Esophagus (tissue), 2 donors: ENCODE measurements at regions not wholly inside any gene's neighbourhood (a gene's known extent, or its start where the extent isn't known, plus 50 kb on each side); places are given as distances from the start of the nearest gene placed in this dataset.

Experiments
- H3K27ac ChIP-seq, 2 donors: one replicate each; pipeline ENCODE4 v1.5.1; 2013; ENCODE audit warnings: low read depth in 2 of 2, mild to moderate bottlenecking in 2 of 2, inconsistent platforms in 1 of 2, low read length in 1 of 2, moderate library complexity in 1 of 2
- H3K27me3 ChIP-seq, 2 donors: one replicate each; pipeline ENCODE4 v1.6.1; 2013; ENCODE audit warnings: low read length in 2 of 2, control low read depth in 1 of 2, mild to moderate bottlenecking in 1 of 2; ENCODE audit not compliant: insufficient read depth in 2 of 2, control insufficient read depth in 1 of 2
- H3K36me3 ChIP-seq, 2 donors: one replicate each; pipeline ENCODE4 v1.6.1; 2013; ENCODE audit warnings: low read length in 1 of 2; ENCODE audit not compliant: control insufficient read depth in 2 of 2, insufficient read depth in 2 of 2
- H3K4me1 ChIP-seq, 2 donors: one replicate each; pipeline ENCODE4 v1.6.1; 2013; ENCODE audit warnings: low read length in 1 of 2; ENCODE audit not compliant: control insufficient read depth in 2 of 2, insufficient read depth in 2 of 2
- H3K4me3 ChIP-seq, 2 donors: one replicate each; pipeline ENCODE4 v1.5.1; 2013; ENCODE audit warnings: low read length in 2 of 2, mild to moderate bottlenecking in 2 of 2, low read depth in 1 of 2, moderate library complexity in 1 of 2
- H3K9me3 ChIP-seq, 2 donors: one replicate each; pipeline ENCODE4 v1.6.1; 2013; ENCODE audit warnings: mild to moderate bottlenecking in 2 of 2, low read depth in 1 of 2, low read length in 1 of 2, moderate library complexity in 1 of 2; ENCODE audit not compliant: control insufficient read depth in 2 of 2, insufficient read depth in 1 of 2
- WGBS, 2 donors: extraction: QIAGEN DNeasy Blood & Tissue Kit; methylation state at CpG; one replicate each; pipeline ENCODE4 v1.1.7; 2013; 5-methylcytosine and 5-hydroxymethylcytosine counted together
- donor health status: healthy with polysubstance abuse.
- donor health status: Bipolar disorder and iron deficiency.

DNA sequence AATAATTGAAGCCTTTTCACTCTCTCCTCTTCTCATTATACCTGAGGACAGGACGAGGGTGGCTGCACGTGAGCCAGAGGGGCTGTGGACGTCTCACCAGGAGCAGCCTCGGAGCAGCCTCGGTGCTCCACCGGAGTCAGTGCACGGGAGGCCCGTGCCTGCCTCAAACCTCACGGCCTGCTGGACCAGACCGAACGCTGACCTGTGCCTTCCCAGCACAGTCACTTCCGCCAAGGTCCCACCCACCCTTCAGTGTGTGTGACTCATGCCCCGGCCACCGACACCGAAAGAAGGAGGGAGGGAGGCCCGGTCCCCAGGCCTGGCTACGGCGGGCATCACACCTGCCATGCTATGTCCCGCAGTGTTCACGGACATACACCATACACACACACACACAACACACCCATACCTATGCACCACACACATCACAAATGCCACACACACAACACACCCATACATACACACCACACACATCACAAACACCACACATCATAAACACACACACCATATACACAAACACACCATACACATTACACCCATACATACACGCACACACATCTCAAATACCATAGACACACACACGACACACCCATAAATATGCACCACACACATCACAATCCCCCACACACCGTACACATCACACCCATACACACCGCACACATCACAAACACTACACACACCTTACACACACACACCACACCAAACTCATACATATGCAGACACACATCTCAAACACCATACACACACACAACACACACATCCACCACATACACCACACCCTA is 1506.5 kb downstream of the TBC1D22A start:
- Histone ChIP-seq H3K36me3 (no peaks in the 10 kb centered on the region), H3K4me3 (no peak overlapping the region), H3K27me3 (no peaks in the 10 kb centered on the region), H3K27ac (no peak overlapping the region), H3K9me3 (peaks cover 0 to 1% of the 10 kb centered on the region in 2 donors), H3K4me1 (no peaks in the 10 kb centered on the region)
- WGBS, 2 donors, result 69 to 72% methylated on average over 24 of the region's 24 CpGs

DNA sequence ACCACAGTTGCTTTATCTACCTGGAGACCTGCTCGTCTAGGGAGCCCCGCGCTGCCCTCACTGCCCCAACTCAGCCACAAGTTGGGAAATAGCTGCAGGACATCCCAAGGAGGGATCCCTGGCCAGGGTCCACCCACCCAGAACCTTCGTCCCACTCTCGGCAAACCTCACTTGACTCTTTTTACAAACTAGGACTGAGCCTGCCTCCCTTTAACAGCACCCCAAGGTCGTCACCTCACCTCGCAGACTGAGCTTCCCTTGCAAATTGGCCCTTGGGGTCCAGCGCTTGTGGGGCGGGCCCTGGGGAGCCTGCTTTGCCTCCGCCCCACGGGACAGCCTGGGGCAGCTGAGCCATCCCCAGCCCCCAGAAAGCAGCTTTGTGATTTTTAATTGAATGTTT is 1505.8 kb downstream of the TBC1D22A start:
- Histone ChIP-seq H3K27me3 (no peaks in the 10 kb centered on the region), H3K36me3 (no peaks in the 10 kb centered on the region), H3K4me3 (no peak overlapping the region), H3K27ac (no peak overlapping the region), H3K4me1 (no peaks in the 10 kb centered on the region), H3K9me3 (peaks cover 0 to 1% of the 10 kb centered on the region in 2 donors)
- WGBS, 2 donors, result 68 to 71% methylated on average over 11 of the region's 11 CpGs

DNA sequence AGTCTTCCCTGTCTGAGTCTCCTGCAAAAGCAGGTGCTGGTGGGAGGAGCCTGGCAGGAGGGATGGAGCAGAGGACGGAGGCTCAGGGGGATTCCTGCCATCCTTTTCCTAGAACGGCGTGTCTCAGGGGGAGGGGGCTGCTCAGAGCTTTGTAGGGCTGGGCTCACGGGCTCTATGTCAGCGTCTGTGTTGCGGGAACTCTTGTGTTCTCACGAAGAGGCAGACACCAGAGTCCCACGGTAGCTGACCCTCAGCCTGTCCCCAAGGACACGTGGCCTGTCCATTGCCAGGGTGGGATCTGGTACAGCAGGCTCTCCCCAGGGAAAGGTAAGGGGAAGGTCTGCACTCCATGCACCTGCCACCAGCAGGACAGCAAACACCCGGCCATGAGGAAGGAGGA is 1505.2 kb downstream of the TBC1D22A start:
- no peak overlapping the region for H3K4me3 ChIP-seq
- H3K27me3 ChIP-seq, result no peaks in the 10 kb centered on the region
- peaks cover 0 to 1% of the 10 kb centered on the region in 2 donors for H3K9me3 ChIP-seq
- H3K4me1 ChIP-seq, result no peaks in the 10 kb centered on the region
- WGBS, 2 donors, result 37 to 42% methylated on average over 10 of the region's 10 CpGs
- H3K36me3 ChIP-seq, result no peaks in the 10 kb centered on the region
- no peak overlapping the region for H3K27ac ChIP-seq

DNA sequence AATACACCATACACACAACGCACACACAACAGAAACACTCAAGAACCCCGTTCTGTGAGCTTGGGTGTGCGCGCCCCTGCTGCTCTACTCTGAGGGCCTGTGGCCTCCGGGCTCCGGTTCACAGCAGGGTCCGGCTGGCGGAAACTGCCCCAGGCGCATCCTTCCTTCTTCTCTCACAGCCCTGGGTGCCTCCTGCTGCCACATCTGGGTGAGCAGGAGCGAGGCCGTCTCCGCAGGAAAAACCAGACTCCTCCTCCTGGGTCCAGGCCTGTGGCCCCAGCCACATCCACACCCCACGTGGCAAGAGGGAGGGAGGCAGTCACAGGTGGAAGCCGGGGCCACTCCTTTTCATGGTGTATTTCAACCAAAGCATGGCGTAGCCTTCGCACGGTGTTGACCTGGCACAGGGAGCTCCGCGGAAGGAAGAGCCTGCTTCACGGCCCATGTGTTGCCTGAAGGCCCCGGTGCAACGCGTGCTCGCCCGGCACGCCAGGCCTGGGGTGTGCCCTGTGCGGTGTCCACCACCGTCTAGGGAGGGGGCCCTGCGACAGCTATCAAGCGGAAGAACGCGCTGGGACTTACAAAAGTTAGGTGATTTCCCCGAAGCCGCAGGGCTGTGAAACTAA is 1502.7 kb downstream of the TBC1D22A start:
- H3K27me3 ChIP-seq, result peaks cover 0 to 2% of the 10 kb centered on the region in 2 donors
- peaks cover 0 to 4% of the 10 kb centered on the region in 2 donors for H3K9me3 ChIP-seq
- H3K36me3 ChIP-seq, result no peaks in the 10 kb centered on the region
- WGBS, 2 donors, result 77 to 87% methylated on average over 34 of the region's 34 CpGs
- no peaks in the 10 kb centered on the region for H3K4me1 ChIP-seq
- H3K4me3 ChIP-seq, result no peak overlapping the region
- no peak overlapping the region for H3K27ac ChIP-seq

DNA sequence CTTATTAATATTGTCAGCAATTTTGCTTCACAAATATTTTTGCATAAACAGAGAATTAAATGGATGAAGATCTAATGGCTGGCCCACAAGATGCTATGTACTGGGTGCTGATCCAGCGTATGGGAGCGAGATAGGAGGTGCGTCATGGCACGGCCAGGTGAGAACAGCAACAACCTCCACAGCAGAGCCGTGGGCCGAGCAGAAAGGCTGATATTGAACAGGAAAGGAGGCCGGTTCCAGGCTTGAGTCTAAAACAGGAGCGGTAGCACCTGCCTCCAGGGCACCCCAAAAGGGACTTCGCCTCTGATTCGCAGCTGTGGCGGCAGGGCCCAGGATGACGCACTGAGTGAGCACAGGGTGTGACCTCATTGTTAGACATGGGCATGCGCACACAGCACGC is 1502.1 kb downstream of the TBC1D22A start:
- H3K9me3 ChIP-seq, result peaks cover 0 to 4% of the 10 kb centered on the region in 2 donors
- H3K27ac ChIP-seq, result no peak overlapping the region
- H3K4me1 ChIP-seq, result no peaks in the 10 kb centered on the region
- no peak overlapping the region for H3K4me3 ChIP-seq
- H3K36me3 ChIP-seq, result no peaks in the 10 kb centered on the region
- peaks cover 0 to 2% of the 10 kb centered on the region in 2 donors for H3K27me3 ChIP-seq
- 85 to 87% methylated on average over 14 of the region's 14 CpGs for WGBS, 2 donors

DNA sequence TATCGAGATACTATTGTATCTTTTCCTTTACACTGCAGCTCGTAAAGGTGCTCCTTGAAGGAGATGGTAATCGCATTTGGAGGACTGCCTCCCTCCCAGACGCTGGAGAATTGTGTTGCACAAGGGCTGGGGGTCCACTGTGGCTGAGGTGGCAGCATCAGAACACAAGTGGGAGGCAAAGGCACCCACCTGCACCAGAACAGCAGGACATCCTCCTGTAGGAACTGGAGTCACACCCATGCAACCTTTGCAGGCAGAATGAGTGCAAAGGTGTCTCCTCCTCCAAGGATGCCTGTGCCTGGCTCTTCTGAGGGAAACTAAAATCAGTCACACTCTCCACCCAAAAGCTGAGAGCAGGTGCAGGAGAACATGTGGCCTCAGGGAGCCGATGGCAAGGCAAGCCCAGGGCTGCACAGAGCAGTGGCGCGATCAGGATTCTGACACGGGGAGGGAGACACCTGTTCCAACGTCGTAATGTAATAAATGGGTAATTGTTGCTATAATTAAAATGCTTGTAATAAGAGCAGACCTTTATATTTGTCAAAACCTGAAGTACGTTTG is 1501.4 kb downstream of the TBC1D22A start:
- WGBS, 2 donors, result 75 to 78% methylated on average over 11 of the region's 11 CpGs
- Histone ChIP-seq H3K36me3 (no peaks in the 10 kb centered on the region), H3K9me3 (peaks cover 0 to 4% of the 10 kb centered on the region in 2 donors), H3K4me1 (no peaks in the 10 kb centered on the region), H3K27ac (no peak overlapping the region), H3K4me3 (no peak overlapping the region), H3K27me3 (peaks cover 0 to 2% of the 10 kb centered on the region in 2 donors)

DNA sequence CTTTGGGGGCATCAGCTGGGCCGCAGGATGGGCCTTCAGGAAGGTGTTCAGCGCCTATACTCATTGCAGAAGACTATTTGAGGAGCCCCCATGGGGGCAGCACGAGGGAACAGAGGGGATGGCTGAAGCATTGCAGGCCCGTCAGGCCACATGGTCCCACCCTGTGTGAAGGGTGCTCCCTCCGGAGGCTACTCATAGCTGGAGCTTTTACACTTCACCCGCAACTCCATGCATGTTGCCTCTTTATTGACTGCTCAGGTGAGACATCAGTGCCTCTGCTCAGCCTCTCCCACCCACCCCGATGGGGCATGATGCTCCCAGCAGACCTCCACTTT is 1500.9 kb downstream of the TBC1D22A start:
- Histone ChIP-seq H3K27ac (no peak overlapping the region), H3K4me1 (no peaks in the 10 kb centered on the region), H3K4me3 (no peak overlapping the region), H3K36me3 (no peaks in the 10 kb centered on the region), H3K27me3 (peaks cover 0 to 2% of the 10 kb centered on the region in 2 donors), H3K9me3 (peaks cover 0 to 4% of the 10 kb centered on the region in 2 donors)
- WGBS, 2 donors, result 70 to 81% methylated on average over 7 of the region's 7 CpGs

DNA sequence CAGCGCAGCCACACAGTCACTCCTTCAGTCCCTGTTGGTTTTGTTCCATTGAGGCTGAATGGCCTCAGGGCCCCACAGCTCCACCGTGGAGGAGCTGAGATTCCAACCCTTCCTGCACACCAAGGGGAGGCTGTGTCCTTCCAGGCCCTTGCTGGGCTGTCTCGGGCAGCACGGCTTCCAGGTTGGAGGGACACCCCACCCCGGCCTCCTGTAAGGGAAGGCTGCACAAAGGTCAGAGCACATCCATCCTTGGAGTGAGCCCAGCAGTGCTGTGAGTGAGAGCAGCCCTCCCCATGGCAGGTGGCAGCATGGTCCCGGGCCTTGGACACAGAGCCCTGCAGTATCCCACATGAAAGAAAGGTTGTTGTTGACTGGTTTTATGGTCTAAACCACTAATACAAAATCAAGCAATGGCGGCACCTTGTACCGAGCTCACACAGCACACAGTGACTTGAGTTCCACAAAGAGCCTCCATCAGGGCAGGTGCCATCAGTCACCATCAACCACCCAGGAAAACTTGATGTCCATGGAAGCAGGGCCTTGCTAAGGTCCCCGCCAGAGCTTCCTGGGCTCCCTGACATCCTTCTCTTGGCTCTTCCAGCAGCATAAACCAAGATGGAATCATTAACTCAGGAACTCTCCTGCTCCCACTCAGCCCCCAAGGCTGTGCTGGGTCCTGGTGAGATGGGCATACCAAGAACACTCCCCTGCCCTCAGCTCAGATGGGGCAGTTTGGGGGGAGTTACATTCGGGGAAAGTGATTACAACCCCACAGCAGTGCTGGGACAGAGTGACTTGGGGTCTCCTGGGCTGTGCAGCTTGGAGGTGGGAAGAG is 1500.4 kb downstream of the TBC1D22A start:
- Histone ChIP-seq H3K36me3 (no peaks in the 10 kb centered on the region), H3K27me3 (peaks cover 0 to 2% of the 10 kb centered on the region in 2 donors), H3K27ac (no peak overlapping the region), H3K4me1 (no peaks in the 10 kb centered on the region), H3K4me3 (no peak overlapping the region), H3K9me3 (peaks cover 0 to 4% of the 10 kb centered on the region in 2 donors)
- WGBS, 2 donors, result 75 to 78% methylated on average over 10 of the region's 10 CpGs

DNA sequence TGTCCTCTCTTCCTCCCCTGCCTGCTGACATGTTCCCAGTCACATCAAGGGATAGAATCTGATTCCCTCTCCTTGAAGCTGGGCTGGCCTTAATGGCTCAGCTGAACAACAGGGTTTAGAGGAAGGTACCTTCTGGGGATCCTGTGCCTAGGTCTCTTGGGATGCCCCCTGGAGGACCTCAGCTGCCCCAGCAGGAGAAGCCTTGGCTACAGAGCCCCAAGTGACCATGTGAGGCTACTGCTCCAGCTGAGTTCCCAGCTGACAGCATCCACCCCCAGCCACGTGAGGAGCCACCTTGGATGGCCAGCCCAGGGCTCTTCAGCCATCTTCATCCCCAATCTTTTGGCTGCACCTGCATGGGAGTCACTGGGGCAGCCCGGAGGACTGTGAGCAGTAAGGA is 1499.3 kb downstream of the TBC1D22A start:
- no peaks in the 10 kb centered on the region for H3K36me3 ChIP-seq
- peaks cover 0 to 2% of the 10 kb centered on the region in 2 donors for H3K27me3 ChIP-seq
- WGBS, 2 donors, result 78 to 80% methylated on average over 2 of the region's 2 CpGs

More for the DNA sequence above, 1499.3 kb downstream of the TBC1D22A start:
- H3K4me3 ChIP-seq, result no peak overlapping the region
- H3K9me3 ChIP-seq, result peaks cover 0 to 4% of the 10 kb centered on the region in 2 donors
- no peaks in the 10 kb centered on the region for H3K4me1 ChIP-seq
- no peak overlapping the region for H3K27ac ChIP-seq
